ENCODE measurements at regions not wholly inside any gene's neighbourhood (a gene's known extent, or its start where the extent isn't known, plus 50 kb on each side); places are given as distances from the start of the nearest gene placed in this dataset.

- TF ChIP-seq CTCF (IDR thresholded peaks at IDR 0.05) = no peak
- no peak for TF ChIP-seq POLR2A (IDR thresholded peaks at IDR 0.05)
- no peak for TF ChIP-seq POLR2AphosphoS5 (IDR thresholded peaks at IDR 0.05)
Measured at GRCh38 chr10:118471863-118472262, 123.6 kb downstream of the PRLHR start.
